H1 (cell line): ENCODE measurements at regions not wholly inside any gene's neighbourhood (a gene's known extent, or its start where the extent isn't known, plus 50 kb on each side); places are given as distances from the start of the nearest gene placed in this dataset.

Experiments used
- CTCF ChIA-PET: fragments of 300-600 bp; sonication (Branson Sonifier 250); formaldehyde crosslinking; loops from one replicate; lab custom pipeline; 2021; ENCODE audit not compliant: partially characterized antibody; lab: Charles Lee
- POLR2A ChIA-PET: fragments of 300-600 bp; sonication (Branson Sonifier 250); formaldehyde crosslinking; loops from one replicate; lab custom pipeline; 2021; ENCODE audit warnings: inconsistent platforms; ENCODE audit not compliant: partially characterized antibody; lab: Charles Lee
- DNase-seq, 2 experiments: peaks; one replicate each; pipeline versions ENCODE4 v3.0.0 to v3.0.0-alpha.2; 2010 to 2022; ENCODE audit warnings: low spot score in 2 of 2, low read depth in 1 of 2, mixed read lengths in 1 of 2
- FAIRE-seq: peaks from 2 replicates; lab custom pipeline; 2011; peaks lifted over from hg19 to GRCh38; lab: Jason Lieb, UNC
- H2AFZ ChIP-seq: 2 replicates; pipeline ENCODE4 v1.8.1; 2012; ENCODE audit warnings: low read length, inconsistent platforms
- H2AK5ac ChIP-seq: 2 replicates; pipeline ENCODE4 v1.6.1; 2013; ENCODE audit warnings: low read depth, low read length
- H2BK120ac ChIP-seq: replicated peaks from 2 replicates; pipeline ENCODE3; 2013; ENCODE audit warnings: low read depth, low read length, inconsistent platforms
- H2BK12ac ChIP-seq: 2 replicates; pipeline ENCODE4 v1.6.1; 2013; ENCODE audit warnings: low read depth, low read length
- H2BK15ac ChIP-seq: 2 replicates; pipeline ENCODE4 v1.6.1; 2013; ENCODE audit warnings: low read length
- H2BK20ac ChIP-seq: 2 replicates; pipeline ENCODE4 v1.6.1; 2013; ENCODE audit warnings: low read length
- H2BK5ac ChIP-seq: 2 replicates; pipeline ENCODE4 v1.6.1; 2013; ENCODE audit warnings: low read depth, low read length
- H3K14ac ChIP-seq: 2 replicates; pipeline ENCODE4 v1.6.1; 2013; ENCODE audit warnings: inconsistent platforms; ENCODE audit not compliant: insufficient read length
- H3K18ac ChIP-seq: 2 replicates; pipeline ENCODE4 v1.6.1; 2013; ENCODE audit warnings: low read length; ENCODE audit errors: extremely low read depth
- H3K23ac ChIP-seq: 2 replicates; pipeline ENCODE4 v1.6.1; 2013; ENCODE audit warnings: inconsistent platforms; ENCODE audit not compliant: insufficient read length
- H3K23me2 ChIP-seq: 2 replicates; pipeline ENCODE4 v1.6.1; 2013; ENCODE audit warnings: low read depth, low read length
- H3K27ac ChIP-seq: 2 replicates; pipeline ENCODE4 v1.6.1; 2011; ENCODE audit warnings: low read depth, low read length, inconsistent platforms
- H3K27me3 ChIP-seq, 4 experiments: replicated peaks in 1 of 4; 1 replicate in 1 of 4; 2 replicates in 3 of 4; pipeline versions ENCODE4 v1.6.1 to v1.8.1; 2011 to 2013; ENCODE audit warnings: low read length in 3 of 4, mild to moderate bottlenecking in 3 of 4, inconsistent platforms in 2 of 4, mixed read lengths in 2 of 4, moderate library complexity in 1 of 4; ENCODE audit not compliant: control insufficient read depth in 3 of 4, insufficient read depth in 3 of 4; ENCODE audit errors: extremely low read depth in 1 of 4
- H3K36me3 ChIP-seq, 4 experiments: 2 replicates each; pipeline versions ENCODE4 v1.6.1 to v1.8.1; 2011 to 2013; ENCODE audit warnings: mild to moderate bottlenecking in 4 of 4, low read length in 3 of 4, moderate library complexity in 2 of 4, control low read depth in 1 of 4, inconsistent platforms in 1 of 4; ENCODE audit not compliant: insufficient read depth in 4 of 4, control insufficient read depth in 2 of 4
- H3K4ac ChIP-seq: replicated peaks from 2 replicates; pipeline ENCODE3; 2013; ENCODE audit warnings: low read length, low read depth, mixed read lengths, inconsistent platforms; ENCODE audit not compliant: insufficient read length
- H3K4me1 ChIP-seq, 4 experiments: replicated peaks in 1 of 4; 1 replicate in 1 of 4; 2 replicates in 3 of 4; pipeline versions ENCODE4 v1.6.1 to v1.8.1; 2011 to 2013; ENCODE audit warnings: low read length in 3 of 4, inconsistent platforms in 2 of 4, mixed read lengths in 1 of 4; ENCODE audit not compliant: insufficient read depth in 4 of 4, control insufficient read depth in 3 of 4
- H3K4me2 ChIP-seq, 2 experiments: 2 replicates each; pipeline versions ENCODE4 v1.6.1 to v1.8.1; 2011 to 2013; ENCODE audit warnings: low read depth in 2 of 2, low read length in 2 of 2, control low read depth in 1 of 2, inconsistent platforms in 1 of 2, mild to moderate bottlenecking in 1 of 2; ENCODE audit not compliant: insufficient read depth in 1 of 2
- H3K4me3 ChIP-seq, 4 experiments: fragments of 200-600, 300-600 bp in 1 of 4; sonication (generic), shearing (Covaris generic), sonication (Bioruptor Twin) in 1 of 4; 2 replicates each; pipeline versions ENCODE4 v1.5.1 to v1.8.1; 2011 to 2016; ENCODE audit warnings: low read length in 4 of 4, low read depth in 3 of 4, control low read depth in 2 of 4, inconsistent platforms in 2 of 4, mild to moderate bottlenecking in 2 of 4, mixed read lengths in 1 of 4, moderate library complexity in 1 of 4; ENCODE audit not compliant: insufficient read depth in 2 of 4; ENCODE audit errors: extremely low read depth in 1 of 4
- H3K56ac ChIP-seq: replicated peaks from 2 replicates; pipeline ENCODE3; 2013; ENCODE audit warnings: low read depth, mild to moderate bottlenecking, mixed read lengths, low read length, inconsistent platforms; ENCODE audit not compliant: insufficient read length
- H3K79me1 ChIP-seq: 2 replicates; pipeline ENCODE4 v1.6.1; 2013; ENCODE audit warnings: low read depth, low read length, control low read depth
- H3K79me2 ChIP-seq, 2 experiments: 2 replicates each; pipeline versions ENCODE4 v1.6.1 to v1.8.1; 2012 to 2013; ENCODE audit warnings: low read length in 2 of 2, mild to moderate bottlenecking in 2 of 2, inconsistent platforms in 1 of 2; ENCODE audit not compliant: insufficient read depth in 2 of 2, control insufficient read depth in 1 of 2
- H3K9ac ChIP-seq, 4 experiments: replicated peaks in 1 of 4; 1 replicate in 1 of 4; 2 replicates in 3 of 4; pipeline versions ENCODE4 v1.6.1 to v1.8.1; 2011 to 2013; ENCODE audit warnings: low read depth in 3 of 4, low read length in 3 of 4, control low read depth in 2 of 4, mild to moderate bottlenecking in 2 of 4, moderate library complexity in 2 of 4, inconsistent platforms in 1 of 4; ENCODE audit errors: extremely low read depth in 1 of 4
- H3K9me3 ChIP-seq, 2 experiments: 2 replicates each; pipeline versions ENCODE4 v1.6.1 to v1.8.1; 2012 to 2013; ENCODE audit warnings: mild to moderate bottlenecking in 2 of 2, moderate library complexity in 2 of 2, control low read depth in 1 of 2, inconsistent platforms in 1 of 2, low read depth in 1 of 2, low read length in 1 of 2, mixed read lengths in 1 of 2; ENCODE audit not compliant: insufficient read depth in 2 of 2
- H4K20me1 ChIP-seq, 2 experiments: replicated peaks in 1 of 2; 2 replicates each; pipeline versions ENCODE3 to v1.8.1; 2011 to 2013; ENCODE audit warnings: inconsistent platforms in 2 of 2, low read length in 2 of 2, mild to moderate bottlenecking in 1 of 2; ENCODE audit not compliant: insufficient read depth in 2 of 2, control insufficient read depth in 1 of 2
- H4K5ac ChIP-seq: 2 replicates; pipeline ENCODE4 v1.6.1; 2013; ENCODE audit warnings: low read length, low read depth, mixed read lengths, inconsistent platforms; ENCODE audit not compliant: insufficient read length
- H4K8ac ChIP-seq: 2 replicates; pipeline ENCODE4 v1.8.0; 2013; ENCODE audit warnings: mild to moderate bottlenecking, moderate library complexity, low read length, inconsistent platforms; ENCODE audit not compliant: insufficient read depth; ENCODE audit errors: extremely low read depth
- H4K91ac ChIP-seq: replicated peaks from 2 replicates; pipeline ENCODE3; 2013; ENCODE audit warnings: low read length, mixed read lengths, inconsistent platforms; ENCODE audit not compliant: insufficient read length
- BCL11A ChIP-seq, 2 experiments: IDR thresholded peaks; one replicate each; pipeline ENCODE4 v1.6.1; 2011; ENCODE audit warnings: low read depth in 2 of 2, low read length in 2 of 2, mild to moderate bottlenecking in 2 of 2
- BRCA1 ChIP-seq: IDR thresholded peaks from 2 replicates; pipeline ENCODE4 v1.6.1; 2012; ENCODE audit warnings: low read depth, low read length, improper control_type of control experiment
- KDM1A ChIP-seq: fragments of 200-600, 300-600 bp; sonication (generic); IDR thresholded peaks from 2 replicates; pipeline ENCODE4 v1.7.1; 2016; ENCODE audit warnings: mild to moderate bottlenecking, low read length, borderline replicate concordance
- MAFK ChIP-seq: IDR thresholded peaks from 2 replicates; pipeline ENCODE4 v1.6.1; 2012; ENCODE audit warnings: low read depth, mild to moderate bottlenecking, improper control_type of control experiment, low read length
- PHF8 ChIP-seq: fragments of 200-600 bp; sonication (generic); conservative IDR thresholded peaks from 2 replicates; pipeline ENCODE4 v1.7.1; 2012; ENCODE audit warnings: low read depth, mild to moderate bottlenecking, inconsistent platforms, low read length, moderate library complexity
- TAF7 ChIP-seq: optimal IDR thresholded peaks from 2 replicates; pipeline ENCODE3; 2011; ENCODE audit warnings: low read depth, mild to moderate bottlenecking, inconsistent platforms, low read length, moderate library complexity, borderline replicate concordance
- TF ChIP-seq, protein P1 (sequence below): IDR thresholded peaks from 2 replicates; pipeline ENCODE4 v1.6.1; 2012; ENCODE audit warnings: inconsistent platforms

DNA sequence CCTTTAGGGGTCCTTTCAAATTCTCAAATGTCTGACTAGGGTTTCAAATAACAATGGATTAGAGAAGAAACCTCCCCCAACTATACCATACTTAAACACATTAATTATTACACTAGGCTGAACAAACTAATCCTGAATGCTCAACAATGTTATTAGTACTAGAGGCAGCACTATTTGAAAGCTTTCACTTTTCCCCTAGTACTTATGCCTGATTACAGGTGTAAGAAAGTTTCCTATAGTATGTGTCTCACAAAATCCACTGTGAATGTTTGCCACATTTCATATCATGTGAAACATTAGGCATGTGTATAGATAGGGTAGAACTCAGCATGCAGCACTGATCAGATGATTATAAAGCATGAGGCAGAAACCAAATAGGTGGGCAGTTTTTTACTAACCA lies 336.2 kb downstream of the ZNF674 start:
- Histone ChIP-seq H3K4me1 (no peaks in the 10 kb centered on the region), H3K18ac (no peak overlapping the region), H3K14ac (no peak overlapping the region), H2BK5ac (no peak overlapping the region), H3K56ac (no peak overlapping the region), H3K79me2 (no peaks in the 10 kb centered on the region), H3K4ac (no peak overlapping the region), H3K4me3 (no peak overlapping the region), H3K27ac (no peak overlapping the region), H3K9ac (no peak overlapping the region), H3K79me1 (no peaks in the 10 kb centered on the region), H2AFZ (no peak overlapping the region), H2BK120ac (no peak overlapping the region), H3K4me2 (no peak overlapping the region), H3K9me3 (no peaks in the 10 kb centered on the region), H4K8ac (no peak overlapping the region), H4K5ac (no peak overlapping the region), H3K36me3 (no peaks in the 10 kb centered on the region), H4K20me1 (no peaks in the 10 kb centered on the region), H3K27me3 (no peaks in the 10 kb centered on the region), H2BK15ac (no peak overlapping the region), H3K23me2 (no peaks in the 10 kb centered on the region), H2BK12ac (no peak overlapping the region), H2AK5ac (no peak overlapping the region), H4K91ac (no peak overlapping the region), H3K23ac (no peak overlapping the region), H2BK20ac (no peak overlapping the region)
- ChIA-PET CTCF (no interaction called here), POLR2A (no interaction called here)
- no peak for DNase-seq
- no peak for FAIRE-seq
- TF ChIP-seq KDM1A, result no peak
- no peak for TF ChIP-seq BRCA1
- TF ChIP-seq TAF7, result no peak
- no peak for TF ChIP-seq PHF8
- TF ChIP-seq, protein P1, sequence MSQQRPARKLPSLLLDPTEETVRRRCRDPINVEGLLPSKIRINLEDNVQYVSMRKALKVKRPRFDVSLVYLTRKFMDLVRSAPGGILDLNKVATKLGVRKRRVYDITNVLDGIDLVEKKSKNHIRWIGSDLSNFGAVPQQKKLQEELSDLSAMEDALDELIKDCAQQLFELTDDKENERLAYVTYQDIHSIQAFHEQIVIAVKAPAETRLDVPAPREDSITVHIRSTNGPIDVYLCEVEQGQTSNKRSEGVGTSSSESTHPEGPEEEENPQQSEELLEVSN, result no peak
- TF ChIP-seq BCL11A (IDR thresholded peaks at IDR 0.05; ENCODE audit: low read depth in 2 of 2, low read length in 2 of 2), result no peak
- TF ChIP-seq MAFK, result no peak
